H1 (cell line): ENCODE measurements at regions not wholly inside any gene's neighbourhood (a gene's known extent, or its start where the extent isn't known, plus 50 kb on each side); places are given as distances from the start of the nearest gene placed in this dataset.

ENCODE experiments used
- CTCF ChIA-PET: fragments of 300-600 bp; sonication (Branson Sonifier 250); formaldehyde crosslinking; loops from one replicate; lab custom pipeline; 2021; ENCODE audit not compliant: partially characterized antibody; lab: Charles Lee
- POLR2A ChIA-PET: fragments of 300-600 bp; sonication (Branson Sonifier 250); formaldehyde crosslinking; loops from one replicate; lab custom pipeline; 2021; ENCODE audit warnings: inconsistent platforms; ENCODE audit not compliant: partially characterized antibody; lab: Charles Lee
- DNase-seq, 2 experiments: peaks; one replicate each; pipeline versions ENCODE4 v3.0.0 to v3.0.0-alpha.2; 2010 to 2022; ENCODE audit warnings: low spot score in 2 of 2, low read depth in 1 of 2, mixed read lengths in 1 of 2
- FAIRE-seq: peaks from 2 replicates; lab custom pipeline; 2011; peaks lifted over from hg19 to GRCh38; lab: Jason Lieb, UNC
- H2AFZ ChIP-seq: 2 replicates; pipeline ENCODE4 v1.8.1; 2012; ENCODE audit warnings: low read length, inconsistent platforms
- H2AK5ac ChIP-seq: 2 replicates; pipeline ENCODE4 v1.6.1; 2013; ENCODE audit warnings: low read depth, low read length
- H2BK120ac ChIP-seq: replicated peaks from 2 replicates; pipeline ENCODE3; 2013; ENCODE audit warnings: low read depth, low read length, inconsistent platforms
- H2BK12ac ChIP-seq: 2 replicates; pipeline ENCODE4 v1.6.1; 2013; ENCODE audit warnings: low read depth, low read length
- H2BK15ac ChIP-seq: 2 replicates; pipeline ENCODE4 v1.6.1; 2013; ENCODE audit warnings: low read length
- H2BK20ac ChIP-seq: 2 replicates; pipeline ENCODE4 v1.6.1; 2013; ENCODE audit warnings: low read length
- H2BK5ac ChIP-seq: 2 replicates; pipeline ENCODE4 v1.6.1; 2013; ENCODE audit warnings: low read depth, low read length
- H3K14ac ChIP-seq: 2 replicates; pipeline ENCODE4 v1.6.1; 2013; ENCODE audit warnings: inconsistent platforms; ENCODE audit not compliant: insufficient read length
- H3K18ac ChIP-seq: 2 replicates; pipeline ENCODE4 v1.6.1; 2013; ENCODE audit warnings: low read length; ENCODE audit errors: extremely low read depth
- H3K23ac ChIP-seq: 2 replicates; pipeline ENCODE4 v1.6.1; 2013; ENCODE audit warnings: inconsistent platforms; ENCODE audit not compliant: insufficient read length
- H3K23me2 ChIP-seq: 2 replicates; pipeline ENCODE4 v1.6.1; 2013; ENCODE audit warnings: low read depth, low read length
- H3K27ac ChIP-seq: 2 replicates; pipeline ENCODE4 v1.6.1; 2011; ENCODE audit warnings: low read depth, low read length, inconsistent platforms
- H3K27me3 ChIP-seq, 4 experiments: replicated peaks in 1 of 4; 1 replicate in 1 of 4; 2 replicates in 3 of 4; pipeline versions ENCODE4 v1.6.1 to v1.8.1; 2011 to 2013; ENCODE audit warnings: low read length in 3 of 4, mild to moderate bottlenecking in 3 of 4, inconsistent platforms in 2 of 4, mixed read lengths in 2 of 4, moderate library complexity in 1 of 4; ENCODE audit not compliant: control insufficient read depth in 3 of 4, insufficient read depth in 3 of 4; ENCODE audit errors: extremely low read depth in 1 of 4
- H3K36me3 ChIP-seq, 4 experiments: 2 replicates each; pipeline versions ENCODE4 v1.6.1 to v1.8.1; 2011 to 2013; ENCODE audit warnings: mild to moderate bottlenecking in 4 of 4, low read length in 3 of 4, moderate library complexity in 2 of 4, control low read depth in 1 of 4, inconsistent platforms in 1 of 4; ENCODE audit not compliant: insufficient read depth in 4 of 4, control insufficient read depth in 2 of 4
- H3K4ac ChIP-seq: replicated peaks from 2 replicates; pipeline ENCODE3; 2013; ENCODE audit warnings: low read length, low read depth, mixed read lengths, inconsistent platforms; ENCODE audit not compliant: insufficient read length
- H3K4me1 ChIP-seq, 4 experiments: replicated peaks in 1 of 4; 1 replicate in 1 of 4; 2 replicates in 3 of 4; pipeline versions ENCODE4 v1.6.1 to v1.8.1; 2011 to 2013; ENCODE audit warnings: low read length in 3 of 4, inconsistent platforms in 2 of 4, mixed read lengths in 1 of 4; ENCODE audit not compliant: insufficient read depth in 4 of 4, control insufficient read depth in 3 of 4
- H3K4me2 ChIP-seq, 2 experiments: 2 replicates each; pipeline versions ENCODE4 v1.6.1 to v1.8.1; 2011 to 2013; ENCODE audit warnings: low read depth in 2 of 2, low read length in 2 of 2, control low read depth in 1 of 2, inconsistent platforms in 1 of 2, mild to moderate bottlenecking in 1 of 2; ENCODE audit not compliant: insufficient read depth in 1 of 2
- H3K4me3 ChIP-seq, 4 experiments: fragments of 200-600, 300-600 bp in 1 of 4; sonication (generic), shearing (Covaris generic), sonication (Bioruptor Twin) in 1 of 4; 2 replicates each; pipeline versions ENCODE4 v1.5.1 to v1.8.1; 2011 to 2016; ENCODE audit warnings: low read length in 4 of 4, low read depth in 3 of 4, control low read depth in 2 of 4, inconsistent platforms in 2 of 4, mild to moderate bottlenecking in 2 of 4, mixed read lengths in 1 of 4, moderate library complexity in 1 of 4; ENCODE audit not compliant: insufficient read depth in 2 of 4; ENCODE audit errors: extremely low read depth in 1 of 4
- H3K56ac ChIP-seq: replicated peaks from 2 replicates; pipeline ENCODE3; 2013; ENCODE audit warnings: low read depth, mild to moderate bottlenecking, mixed read lengths, low read length, inconsistent platforms; ENCODE audit not compliant: insufficient read length
- H3K79me1 ChIP-seq: 2 replicates; pipeline ENCODE4 v1.6.1; 2013; ENCODE audit warnings: low read depth, low read length, control low read depth
- H3K79me2 ChIP-seq, 2 experiments: 2 replicates each; pipeline versions ENCODE4 v1.6.1 to v1.8.1; 2012 to 2013; ENCODE audit warnings: low read length in 2 of 2, mild to moderate bottlenecking in 2 of 2, inconsistent platforms in 1 of 2; ENCODE audit not compliant: insufficient read depth in 2 of 2, control insufficient read depth in 1 of 2
- H3K9ac ChIP-seq, 4 experiments: replicated peaks in 1 of 4; 1 replicate in 1 of 4; 2 replicates in 3 of 4; pipeline versions ENCODE4 v1.6.1 to v1.8.1; 2011 to 2013; ENCODE audit warnings: low read depth in 3 of 4, low read length in 3 of 4, control low read depth in 2 of 4, mild to moderate bottlenecking in 2 of 4, moderate library complexity in 2 of 4, inconsistent platforms in 1 of 4; ENCODE audit errors: extremely low read depth in 1 of 4
- H3K9me3 ChIP-seq, 2 experiments: 2 replicates each; pipeline versions ENCODE4 v1.6.1 to v1.8.1; 2012 to 2013; ENCODE audit warnings: mild to moderate bottlenecking in 2 of 2, moderate library complexity in 2 of 2, control low read depth in 1 of 2, inconsistent platforms in 1 of 2, low read depth in 1 of 2, low read length in 1 of 2, mixed read lengths in 1 of 2; ENCODE audit not compliant: insufficient read depth in 2 of 2
- H4K20me1 ChIP-seq, 2 experiments: replicated peaks in 1 of 2; 2 replicates each; pipeline versions ENCODE3 to v1.8.1; 2011 to 2013; ENCODE audit warnings: inconsistent platforms in 2 of 2, low read length in 2 of 2, mild to moderate bottlenecking in 1 of 2; ENCODE audit not compliant: insufficient read depth in 2 of 2, control insufficient read depth in 1 of 2
- H4K5ac ChIP-seq: 2 replicates; pipeline ENCODE4 v1.6.1; 2013; ENCODE audit warnings: low read length, low read depth, mixed read lengths, inconsistent platforms; ENCODE audit not compliant: insufficient read length
- H4K8ac ChIP-seq: 2 replicates; pipeline ENCODE4 v1.8.0; 2013; ENCODE audit warnings: mild to moderate bottlenecking, moderate library complexity, low read length, inconsistent platforms; ENCODE audit not compliant: insufficient read depth; ENCODE audit errors: extremely low read depth
- H4K91ac ChIP-seq: replicated peaks from 2 replicates; pipeline ENCODE3; 2013; ENCODE audit warnings: low read length, mixed read lengths, inconsistent platforms; ENCODE audit not compliant: insufficient read length
- BACH1 ChIP-seq: IDR thresholded peaks from 2 replicates; pipeline ENCODE4 v1.6.1; 2012; ENCODE audit warnings: low read length, improper control_type of control experiment
- CBX8 ChIP-seq: fragments of 300-800, 300-1000 bp; sonication (generic); IDR thresholded peaks from 2 replicates; pipeline ENCODE4 v1.7.1; 2016; ENCODE audit warnings: low read depth, low read length, borderline replicate concordance
- E2F6 ChIP-seq: IDR thresholded peaks from 2 replicates; pipeline ENCODE4 v1.6.1; 2012; ENCODE audit warnings: inconsistent platforms
- EP300 ChIP-seq, 2 experiments: IDR thresholded peaks; 1 replicate in 1 of 2; 2 replicates in 1 of 2; pipeline ENCODE4 v1.6.1; 2011 to 2012; ENCODE audit warnings: low read depth in 2 of 2, low read length in 2 of 2, mild to moderate bottlenecking in 2 of 2, borderline replicate concordance in 1 of 2, inconsistent platforms in 1 of 2, moderate library complexity in 1 of 2
- GABPA ChIP-seq: IDR thresholded peaks from 2 replicates; pipeline ENCODE4 v1.6.1; 2011; ENCODE audit warnings: mild to moderate bottlenecking, low read length, moderate library complexity, borderline replicate concordance; ENCODE audit not compliant: insufficient read depth
- KDM5A ChIP-seq: fragments of 200-600 bp; IDR thresholded peaks from 2 replicates; pipeline ENCODE4 v1.7.1; 2012; ENCODE audit warnings: mild to moderate bottlenecking, low read length, inconsistent platforms, mixed read lengths
- POLR2AphosphoS5 ChIP-seq: IDR thresholded peaks from 2 replicates; pipeline ENCODE4 v1.6.1; 2011; ENCODE audit warnings: low read depth, low read length
- POU5F1 ChIP-seq: IDR thresholded peaks from 2 replicates; pipeline ENCODE4 v1.6.1; 2011; ENCODE audit warnings: low read depth, mild to moderate bottlenecking, low read length, moderate library complexity
- SP4 ChIP-seq: IDR thresholded peaks from 2 replicates; pipeline ENCODE4 v1.6.1; 2012; ENCODE audit warnings: low read length, inconsistent platforms
- USF2 ChIP-seq: IDR thresholded peaks from 2 replicates; pipeline ENCODE4 v1.6.1; 2011; ENCODE audit warnings: low read length, improper control_type of control experiment
- WGBS, 2 experiments: shearing (Covaris generic) in 1 of 2; methylation state at CpG; one replicate each; pipeline versions ENCODE4 v1.1.6 to v1.1.7; 2013 to 2015; ENCODE audit warnings: low lambda C conversion rate in 2 of 2, mixed read lengths in 2 of 2, inconsistent platforms in 1 of 2, low coverage in 1 of 2, missing lambda C conversion rate in 1 of 2; ENCODE audit not compliant: insufficient replicate concordance in 2 of 2, insufficient coverage in 1 of 2, insufficient read length in 1 of 2; ENCODE audit errors: extremely low coverage in 1 of 2, missing lambda C conversion rate in 1 of 2; 5-methylcytosine and 5-hydroxymethylcytosine counted together

GRCh38 chr13:65585346-65585745, 1644.8 kb downstream of the PCDH9 start:
- Histone ChIP-seq H2BK12ac (no peak overlapping the region), H2BK15ac (no peak overlapping the region), H3K27me3 (0 out of 7 replicates have a peak, but pooled peaks cover 0 to 2% (median 0%) of the 10 kb centered on the region in 4 experiments), H3K18ac (no peak overlapping the region), H2AK5ac (no peak overlapping the region), H4K8ac (no peak overlapping the region), H2BK120ac (no peak overlapping the region), H3K4me1 (no peaks in the 10 kb centered on the region; a peak in 1 of 7 replicates), H2BK5ac (no peak overlapping the region), H3K4me2 (no peak overlapping the region), H4K20me1 (no peaks in the 10 kb centered on the region), H3K9ac (no peak overlapping the region), H3K79me2 (no peaks in the 10 kb centered on the region), H3K4me3 (no peak overlapping the region), H3K9me3 (no peaks in the 10 kb centered on the region), H3K27ac (no peak overlapping the region), H2BK20ac (no peak overlapping the region), H4K5ac (no peak overlapping the region), H3K14ac (no peak overlapping the region), H3K36me3 (no peaks in the 10 kb centered on the region), H3K23ac (no peak overlapping the region), H3K79me1 (no peaks in the 10 kb centered on the region), H2AFZ (no peak overlapping the region), H4K91ac (no peak overlapping the region), H3K56ac (no peak overlapping the region), H3K4ac (no peak overlapping the region), H3K23me2 (no peaks in the 10 kb centered on the region)
- CTCF ChIA-PET: no interaction called here
- DNase-seq (no peak), FAIRE-seq (no peak)
- POLR2A ChIA-PET: no interaction called here
- 92% methylated on average over 10 of the region's 10 CpGs; no CpG with 5 or more reads in 1 of the 2 experiments for WGBS, 2 experiments
- TF ChIP-seq USF2 (no peak), POU5F1 (no peak), EP300 (IDR thresholded peaks at IDR 0.05; ENCODE audit: borderline replicate concordance in 1 of 2, low read depth in 2 of 2, low read length in 2 of 2) (no peak), KDM5A (no peak), POLR2AphosphoS5 (no peak), CBX8 (no peak), BACH1 (no peak), SP4 (no peak), GABPA (no peak), E2F6 (no peak)
